Glutamatergic neuron (in vitro differentiated cells): ENCODE measurements at regions not wholly inside any gene's neighbourhood (a gene's known extent, or its start where the extent isn't known, plus 50 kb on each side); places are given as distances from the start of the nearest gene placed in this dataset.

ENCODE experiments used
- DNase-seq: peaks from one replicate; pipeline ENCODE4 v3.0.0; 2022
- H3K27ac Mint-ChIP-seq: one replicate; pipeline ENCODE4 v1.8.0; 2020; ENCODE audit warnings: mild to moderate bottlenecking, mixed read lengths, inconsistent platforms; ENCODE audit not compliant: unreplicated experiment
- H3K27me3 Mint-ChIP-seq: one replicate; pipeline ENCODE4 v1.8.0; 2020; ENCODE audit warnings: mild to moderate bottlenecking, moderate library complexity, mixed read lengths, inconsistent platforms; ENCODE audit not compliant: unreplicated experiment
- H3K36me3 Mint-ChIP-seq: one replicate; pipeline ENCODE4 v1.8.0; 2020; ENCODE audit warnings: mild to moderate bottlenecking, mixed read lengths, inconsistent platforms; ENCODE audit not compliant: unreplicated experiment
- H3K4me1 Mint-ChIP-seq: one replicate; pipeline ENCODE4 v1.8.0; 2020; ENCODE audit warnings: mild to moderate bottlenecking, low read depth, mixed read lengths, inconsistent platforms; ENCODE audit not compliant: unreplicated experiment
- H3K4me3 Mint-ChIP-seq: one replicate; pipeline ENCODE4 v1.8.0; 2020; ENCODE audit warnings: mild to moderate bottlenecking, mixed read lengths, inconsistent platforms; ENCODE audit not compliant: unreplicated experiment
- H3K9me3 Mint-ChIP-seq: one replicate; pipeline ENCODE4 v1.8.0; 2020; ENCODE audit warnings: mild to moderate bottlenecking, moderate library complexity, mixed read lengths, inconsistent platforms; ENCODE audit not compliant: unreplicated experiment
- TF ChIP-seq, protein P1 (sequence below): fragments of 200-600 bp; sonication (generic); IDR thresholded peaks from one replicate; pipeline ENCODE4 v1.5.0; 2021; ENCODE audit not compliant: partially characterized antibody, unreplicated experiment

GRCh38 chr14:51382506-51382905 lies 142.5 kb downstream of the TMX1 start:
- peaks cover 4% of the 10 kb centered on the region for H3K27me3 Mint-ChIP-seq
- TF ChIP-seq, protein P1, sequence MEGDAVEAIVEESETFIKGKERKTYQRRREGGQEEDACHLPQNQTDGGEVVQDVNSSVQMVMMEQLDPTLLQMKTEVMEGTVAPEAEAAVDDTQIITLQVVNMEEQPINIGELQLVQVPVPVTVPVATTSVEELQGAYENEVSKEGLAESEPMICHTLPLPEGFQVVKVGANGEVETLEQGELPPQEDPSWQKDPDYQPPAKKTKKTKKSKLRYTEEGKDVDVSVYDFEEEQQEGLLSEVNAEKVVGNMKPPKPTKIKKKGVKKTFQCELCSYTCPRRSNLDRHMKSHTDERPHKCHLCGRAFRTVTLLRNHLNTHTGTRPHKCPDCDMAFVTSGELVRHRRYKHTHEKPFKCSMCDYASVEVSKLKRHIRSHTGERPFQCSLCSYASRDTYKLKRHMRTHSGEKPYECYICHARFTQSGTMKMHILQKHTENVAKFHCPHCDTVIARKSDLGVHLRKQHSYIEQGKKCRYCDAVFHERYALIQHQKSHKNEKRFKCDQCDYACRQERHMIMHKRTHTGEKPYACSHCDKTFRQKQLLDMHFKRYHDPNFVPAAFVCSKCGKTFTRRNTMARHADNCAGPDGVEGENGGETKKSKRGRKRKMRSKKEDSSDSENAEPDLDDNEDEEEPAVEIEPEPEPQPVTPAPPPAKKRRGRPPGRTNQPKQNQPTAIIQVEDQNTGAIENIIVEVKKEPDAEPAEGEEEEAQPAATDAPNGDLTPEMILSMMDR, result no peak
- no peak overlapping the region for H3K27ac Mint-ChIP-seq
- no peak for DNase-seq
- no peak overlapping the region for H3K4me3 Mint-ChIP-seq
- H3K36me3 Mint-ChIP-seq, result no peaks in the 10 kb centered on the region
- H3K4me1 Mint-ChIP-seq, result peaks cover 6% of the 10 kb centered on the region
- no peaks in the 10 kb centered on the region for H3K9me3 Mint-ChIP-seq

DNA sequence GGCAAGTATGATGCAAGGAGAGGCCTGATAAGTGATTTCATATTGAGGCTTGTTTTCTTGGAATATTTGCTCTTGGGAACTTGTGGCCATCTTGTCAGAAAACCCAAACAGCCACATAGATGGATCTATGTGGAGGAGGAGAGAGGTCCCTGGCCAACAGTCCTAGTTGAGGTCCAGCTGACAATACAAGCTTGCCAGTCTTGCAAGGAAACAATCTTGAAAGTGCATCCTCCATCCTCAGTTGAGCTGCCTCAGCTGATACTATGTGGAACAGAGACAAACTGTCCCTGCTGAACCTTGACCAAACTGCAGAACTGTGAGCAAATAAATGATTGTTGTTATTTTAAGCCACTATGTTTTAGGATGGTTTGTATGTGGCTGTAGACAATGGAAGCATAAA lies 146.4 kb downstream of the TMX1 start:
- Mint-ChIP-seq H3K27me3 (peaks cover 6% of the 10 kb centered on the region), H3K4me1 (peaks cover 6% of the 10 kb centered on the region), H3K27ac (no peak overlapping the region), H3K9me3 (no peaks in the 10 kb centered on the region), H3K36me3 (no peaks in the 10 kb centered on the region), H3K4me3 (no peak overlapping the region)
- DNase-seq, result no peak
- TF ChIP-seq, protein P1, result no peak

DNA sequence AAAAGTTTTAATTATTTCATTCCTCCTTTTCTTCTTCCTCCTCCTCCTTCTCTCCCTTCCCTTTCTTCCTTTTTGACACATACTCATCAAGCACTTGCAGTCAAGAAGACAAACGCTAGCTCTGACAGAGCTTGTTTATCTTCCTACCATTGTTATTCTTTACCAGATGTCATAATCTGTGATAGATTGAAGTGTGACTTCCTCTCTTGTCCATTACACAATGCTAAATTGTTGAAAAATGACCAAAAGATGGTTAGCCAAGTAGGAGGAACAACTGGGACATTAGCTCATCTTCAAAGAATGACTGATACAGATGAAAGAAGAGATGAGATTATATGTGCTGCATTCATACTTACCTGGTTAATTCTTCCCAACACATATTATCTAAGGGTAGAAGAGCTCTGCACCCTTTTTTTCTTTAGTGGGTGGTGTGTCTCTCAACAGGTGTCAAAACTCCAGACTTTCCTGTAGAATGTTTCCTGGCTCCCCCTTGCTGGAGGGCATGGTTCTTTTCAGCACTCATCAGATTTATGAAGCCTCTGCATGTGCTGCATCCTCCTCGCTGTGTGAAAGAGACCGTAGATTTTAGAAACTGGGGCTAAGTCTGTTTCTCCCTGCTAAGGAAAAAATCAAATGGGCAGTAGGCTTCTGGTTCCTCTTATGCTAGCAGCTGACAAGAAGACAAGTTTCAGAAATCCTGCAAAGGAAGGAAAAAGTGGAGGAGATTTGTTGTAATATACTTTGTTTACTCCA lies 147.1 kb downstream of the TMX1 start:
- TF ChIP-seq, protein P1, result no peak
- DNase-seq, result no peak
- Mint-ChIP-seq H3K9me3 (no peaks in the 10 kb centered on the region), H3K4me1 (peaks cover under 1% of the 10 kb centered on the region), H3K4me3 (no peak overlapping the region), H3K27me3 (peaks cover 2% of the 10 kb centered on the region), H3K36me3 (no peaks in the 10 kb centered on the region), H3K27ac (no peak overlapping the region)

DNA sequence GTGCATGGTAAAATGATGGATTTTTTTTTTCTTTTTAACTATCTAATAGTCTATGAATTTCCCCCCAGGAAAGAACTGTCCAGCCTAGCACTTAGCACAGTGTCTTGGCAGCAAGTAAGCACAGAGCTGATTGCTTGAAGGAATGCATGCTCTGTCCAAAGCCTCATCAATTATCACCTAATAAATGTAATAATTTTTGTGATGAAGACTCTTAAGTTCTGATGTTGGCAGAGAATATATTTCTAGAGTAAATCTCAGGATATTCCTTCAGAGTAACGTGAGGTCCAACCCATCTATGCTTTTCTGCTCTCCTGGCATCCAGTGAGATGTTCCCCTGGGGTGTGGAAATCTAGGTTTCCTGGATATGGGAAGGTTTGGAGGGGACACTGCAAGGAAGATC lies 152.4 kb downstream of the TMX1 start:
- peaks cover 3% of the 10 kb centered on the region for H3K9me3 Mint-ChIP-seq
- DNase-seq, result no peak
- H3K4me1 Mint-ChIP-seq, result peaks cover 31% of the 10 kb centered on the region
- TF ChIP-seq, protein P1, result no peak
- H3K36me3 Mint-ChIP-seq, result no peaks in the 10 kb centered on the region
- no peak overlapping the region for H3K4me3 Mint-ChIP-seq
- no peak overlapping the region for H3K27ac Mint-ChIP-seq
- peaks cover 5% of the 10 kb centered on the region for H3K27me3 Mint-ChIP-seq

- Mint-ChIP-seq H3K4me3 (no peak overlapping the region), H3K36me3 (no peaks in the 10 kb centered on the region), H3K4me1 (peaks cover 37% of the 10 kb centered on the region), H3K9me3 (peaks cover 3% of the 10 kb centered on the region), H3K27ac (peak overlapping the region; percentile 95), H3K27me3 (peaks cover 5% of the 10 kb centered on the region)
- TF ChIP-seq, protein P1, result no peak
- no peak for DNase-seq
Measured at GRCh38 chr14:51394384-51394783, 154.3 kb downstream of the TMX1 start.
